NCI-H1105 treated with DMSO at 0.1 percent for 48 hours (cell line): ENCODE measurements at regions not wholly inside any gene's neighbourhood (a gene's known extent, or its start where the extent isn't known, plus 50 kb on each side); places are given as distances from the start of the nearest gene placed in this dataset.

Experiments used
- DNase-seq: peaks from one replicate; lab custom pipeline; 2025; lab: John Stamatoyannopoulos, UW

GRCh38 chr2:76318848-76319360 lies 608.2 kb upstream of the GCFC2 start:
- DNase-seq = no peak

GRCh38 chr2:76316691-76317090 lies 606.0 kb upstream of the GCFC2 start:
- DNase-seq = no peak

GRCh38 chr2:76314271-76315020 lies 603.7 kb upstream of the GCFC2 start:
- peak; percentile 27 for DNase-seq

GRCh38 chr2:76312236-76312635 lies 601.5 kb upstream of the GCFC2 start:
- no peak for DNase-seq

GRCh38 chr2:76311728-76312127 lies 601.0 kb upstream of the GCFC2 start:
- no peak for DNase-seq

- no peak for DNase-seq
Measured at GRCh38 chr2:76310894-76311633, 600.3 kb upstream of the GCFC2 start.

- DNase-seq = no peak
Measured at GRCh38 chr2:76307495-76307894, 596.8 kb upstream of the GCFC2 start.

- no peak for DNase-seq
Measured at GRCh38 chr2:76298041-76298440, 587.3 kb upstream of the GCFC2 start.

- DNase-seq = no peak
Measured at GRCh38 chr2:76296438-76296837, 585.7 kb upstream of the GCFC2 start.

- no peak for DNase-seq
Measured at GRCh38 chr2:76295762-76296161, 585.0 kb upstream of the GCFC2 start.

GRCh38 chr2:76288598-76288997 lies 577.9 kb upstream of the GCFC2 start:
- DNase-seq = no peak

GRCh38 chr2:76288146-76288545 lies 577.4 kb upstream of the GCFC2 start:
- no peak for DNase-seq

- DNase-seq = no peak
Measured at GRCh38 chr2:76283350-76283749, 572.6 kb upstream of the GCFC2 start.

- DNase-seq = peak; percentile 4
Measured at GRCh38 chr2:76281156-76281841, 570.6 kb upstream of the GCFC2 start.

GRCh38 chr2:76280686-76281085 lies 570.0 kb upstream of the GCFC2 start:
- no peak for DNase-seq

GRCh38 chr2:76279142-76279541 lies 568.4 kb upstream of the GCFC2 start:
- DNase-seq = no peak

- no peak for DNase-seq
Measured at GRCh38 chr2:76275788-76276187, 565.1 kb upstream of the GCFC2 start.

- DNase-seq = no peak
Measured at GRCh38 chr2:76274676-76275075, 564.0 kb upstream of the GCFC2 start.

GRCh38 chr2:76274160-76274559 lies 563.4 kb upstream of the GCFC2 start:
- DNase-seq = no peak

GRCh38 chr2:76270096-76270710 lies 559.5 kb upstream of the GCFC2 start:
- DNase-seq = no peak

- DNase-seq = no peak
Measured at GRCh38 chr2:76268902-76269620, 558.3 kb upstream of the GCFC2 start.

- no peak for DNase-seq
Measured at GRCh38 chr2:76268484-76268883, 557.8 kb upstream of the GCFC2 start.
